ENCODE measurements at regions not wholly inside any gene's neighbourhood (a gene's known extent, or its start where the extent isn't known, plus 50 kb on each side); places are given as distances from the start of the nearest gene placed in this dataset.
A peak's percentile ranks its signal among the peaks of the same experiment; 100 is the strongest.

- H3K4me3 ChIP-seq (replicated peaks in 1 of 3; ENCODE audit: insufficient read depth in 1 of 3, low read depth in 1 of 3, low read length in 3 of 3) = no peak overlapping the region
- H4K20me1 ChIP-seq (replicated peaks; ENCODE audit: control insufficient read depth, extremely low read depth, insufficient read depth, low read length) = no peaks in the 10 kb centered on the region
- POLR2A ChIA-PET = no interaction called here
- no peaks in the 10 kb centered on the region for H3K27me3 ChIP-seq (ENCODE audit: control insufficient read depth in 2 of 2, insufficient read depth in 2 of 2, low read length in 2 of 2)
- H2AFZ ChIP-seq (ENCODE audit: low read depth, low read length) = no peak overlapping the region
- DNase-seq (ENCODE audit: low read depth, low spot score) (no peak), FAIRE-seq (peak; percentile 15)
- H3K27ac ChIP-seq (ENCODE audit: insufficient read depth, low read depth, low read length) = no peak overlapping the region
- intact Hi-C loops (cut with micrococcal nuclease) (no loop called here), dilution Hi-C loops (cut with MboI; ENCODE audit: extremely low pct_ligation_motif_present, low sequenced_read_pairs) (no loop called here)
- no peaks in the 10 kb centered on the region for H3K9me1 ChIP-seq (replicated peaks; ENCODE audit: control insufficient read depth, extremely low read depth, insufficient read depth, low read length)
- H3K9ac ChIP-seq (replicated peaks; ENCODE audit: extremely low read depth, insufficient read depth, low read length) = no peak overlapping the region
- H3K4me2 ChIP-seq (ENCODE audit: insufficient read depth, low read length) = no peak overlapping the region
- CTCF ChIA-PET = no interaction called here
- TF ChIP-seq POLR2AphosphoS5 (IDR thresholded peaks at IDR 0.05; ENCODE audit: insufficient read depth, low read depth, low read length) = no peak
- no peak for TF ChIP-seq CTCF (IDR thresholded peaks at IDR 0.05; ENCODE audit: extremely low read depth in 1 of 2, insufficient read depth in 1 of 2, low read depth in 1 of 2, low read length in 2 of 2)
- no peak for TF ChIP-seq MAX (IDR thresholded peaks at IDR 0.05; ENCODE audit: insufficient read depth, insufficient read length)
- no peak for TF ChIP-seq MYC (IDR thresholded peaks at IDR 0.05; ENCODE audit: low read depth, low read length)
- TF ChIP-seq GATA2 (IDR thresholded peaks at IDR 0.05; ENCODE audit: insufficient read depth, insufficient read length, low read depth, low read length) = no peak
- TF ChIP-seq JUN (IDR thresholded peaks at IDR 0.05; ENCODE audit: borderline replicate concordance, insufficient read depth, insufficient read length, low read depth) = no peak
- TF ChIP-seq FOS (IDR thresholded peaks at IDR 0.05; ENCODE audit: borderline replicate concordance, insufficient read depth, low read length) = no peak
- TF ChIP-seq EZH2 (IDR thresholded peaks at IDR 0.05; ENCODE audit: borderline replicate concordance, low read depth, low read length, severe bottlenecking) = no peak
- no peak for TF ChIP-seq POLR2A (IDR thresholded peaks at IDR 0.05; ENCODE audit: low read depth, low read length)
- no peaks in the 10 kb centered on the region for H3K4me1 ChIP-seq (ENCODE audit: control insufficient read depth, extremely low read depth, insufficient read depth, low read length)
- BruUV-seq (replicated peaks) = no TSS peak
- H3K79me2 ChIP-seq (ENCODE audit: control insufficient read depth, insufficient read depth, low read length) = no peaks in the 10 kb centered on the region
- no peaks in the 10 kb centered on the region for H3K36me3 ChIP-seq (ENCODE audit: control insufficient read depth in 2 of 2, extremely low read depth in 1 of 2, insufficient read depth in 2 of 2, low read length in 2 of 2)
- peaks cover 3% of the 10 kb centered on the region for H3K9me3 ChIP-seq (replicated peaks; ENCODE audit: control insufficient read depth, insufficient read depth, low read length)
These were observed 240.2 kb downstream of the C7orf25 start for GRCh38 chr7:42671627-42672026.
